IMR-90 (cell line): ENCODE measurements at regions not wholly inside any gene's neighbourhood (a gene's known extent, or its start where the extent isn't known, plus 50 kb on each side); places are given as distances from the start of the nearest gene placed in this dataset.

Source experiments
- ATAC-seq: fragments of 200-7000 bp; cut with Tn5 transposase; 2 replicates; pipeline ENCODE4 v1.9.1; 2020; ENCODE audit warnings: low read depth, mild to moderate bottlenecking, moderate library complexity
- BruUV-seq: library from RNA; stranded (reverse); fragments of 400-500 nt; replicated peaks from 2 replicates; lab custom pipeline; 2021; lab: Mats Ljungman, UMichigan
- CTCF ChIA-PET: fragments of 300-600 bp; formaldehyde crosslinking; extraction: SDS; loops from one replicate; lab custom pipeline; 2021; ENCODE audit warnings: antibody characterized with exemption; lab: Yijun Ruan, JAX
- POLR2A ChIA-PET: fragments of 300-600 bp; sonication (Branson Sonifier 250); formaldehyde crosslinking; loops from one replicate; lab custom pipeline; 2022; ENCODE audit warnings: antibody characterized with exemption; ENCODE audit not compliant: unreplicated experiment; lab: Charles Lee
- DNase-seq: peaks from one replicate; pipeline ENCODE4 v3.0.0; 2013
- H2AFZ ChIP-seq: replicated peaks from 2 replicates; pipeline ENCODE3; 2013; ENCODE audit warnings: low read length, mild to moderate bottlenecking; ENCODE audit not compliant: poor library complexity
- H2AK5ac ChIP-seq: 2 replicates; pipeline ENCODE4 v1.6.1; 2013; ENCODE audit warnings: low read depth, low read length, inconsistent platforms
- H2AK9ac ChIP-seq: replicated peaks from 2 replicates; pipeline ENCODE3; 2013; ENCODE audit warnings: mild to moderate bottlenecking, low read depth, low read length, moderate library complexity; ENCODE audit not compliant: poor library complexity
- H2BK120ac ChIP-seq: 2 replicates; pipeline ENCODE4 v1.6.1; 2013; ENCODE audit warnings: low read depth, low read length, inconsistent platforms
- H2BK15ac ChIP-seq: 3 replicates; pipeline ENCODE4 v1.6.1; 2013; ENCODE audit warnings: low read depth, low read length, inconsistent platforms
- H2BK20ac ChIP-seq: 2 replicates; pipeline ENCODE4 v1.6.1; 2013; ENCODE audit warnings: low read depth, mild to moderate bottlenecking, inconsistent platforms, low read length, moderate library complexity
- H2BK5ac ChIP-seq: 2 replicates; pipeline ENCODE4 v1.6.1; 2013; ENCODE audit warnings: mild to moderate bottlenecking, low read depth, low read length, inconsistent platforms; ENCODE audit not compliant: poor library complexity, severe bottlenecking
- H3K14ac ChIP-seq: replicated peaks from 2 replicates; pipeline ENCODE4 v1.6.1; 2013; ENCODE audit warnings: low read depth, low read length, inconsistent platforms
- H3K18ac ChIP-seq: 2 replicates; pipeline ENCODE4 v1.6.1; 2013; ENCODE audit warnings: low read depth, low read length, control low read depth
- H3K23ac ChIP-seq: 2 replicates; pipeline ENCODE4 v1.6.1; 2013; ENCODE audit warnings: low read depth, low read length, inconsistent platforms
- H3K27ac ChIP-seq: 2 replicates; pipeline ENCODE4 v1.5.1; 2013; ENCODE audit warnings: mild to moderate bottlenecking, control low read depth, low read length; ENCODE audit not compliant: insufficient read depth
- H3K27me3 ChIP-seq: 2 replicates; pipeline ENCODE4 v1.6.1; 2013; ENCODE audit warnings: low read length; ENCODE audit not compliant: control insufficient read depth, insufficient read depth
- H3K36me3 ChIP-seq: 2 replicates; pipeline ENCODE4 v1.6.1; 2013; ENCODE audit warnings: low read length, mixed read lengths; ENCODE audit not compliant: control insufficient read depth, insufficient read depth
- H3K4ac ChIP-seq: 2 replicates; pipeline ENCODE4 v1.6.1; 2013; ENCODE audit warnings: low read depth, low read length, inconsistent platforms
- H3K4me1 ChIP-seq: 2 replicates; pipeline ENCODE4 v1.6.1; 2013; ENCODE audit warnings: low read length, mixed read lengths; ENCODE audit not compliant: control insufficient read depth, insufficient read depth
- H3K4me2 ChIP-seq: 2 replicates; pipeline ENCODE4 v1.6.1; 2013; ENCODE audit warnings: low read depth, mild to moderate bottlenecking, control low read depth, low read length, moderate library complexity
- H3K4me3 ChIP-seq: 2 replicates; pipeline ENCODE4 v1.5.1; 2013; ENCODE audit warnings: low read depth, mild to moderate bottlenecking, control low read depth, low read length, moderate library complexity; ENCODE audit not compliant: insufficient read depth
- H3K56ac ChIP-seq: 2 replicates; pipeline ENCODE4 v1.6.1; 2013; ENCODE audit warnings: low read length, inconsistent platforms; ENCODE audit not compliant: insufficient read depth; ENCODE audit errors: extremely low read depth
- H3K79me1 ChIP-seq, 2 experiments: 2 replicates each; pipeline ENCODE4 v1.6.1; 2013; ENCODE audit warnings: low read length in 2 of 2, inconsistent platforms in 1 of 2, low read depth in 1 of 2
- H3K9ac ChIP-seq: 2 replicates; pipeline ENCODE4 v1.6.1; 2013; ENCODE audit warnings: low read depth, low read length, control low read depth
- H3K9me1 ChIP-seq: 2 replicates; pipeline ENCODE4 v1.6.1; 2013; ENCODE audit warnings: low read length, inconsistent platforms; ENCODE audit not compliant: insufficient read depth
- H3K9me3 ChIP-seq: 2 replicates; pipeline ENCODE4 v1.6.1; 2013; ENCODE audit warnings: low read length; ENCODE audit not compliant: control insufficient read depth, insufficient read depth
- H4K20me1 ChIP-seq: 2 replicates; pipeline ENCODE4 v1.6.1; 2013; ENCODE audit warnings: low read length, inconsistent platforms; ENCODE audit not compliant: insufficient read depth
- H4K5ac ChIP-seq: 2 replicates; pipeline ENCODE4 v1.6.1; 2013; ENCODE audit warnings: mild to moderate bottlenecking, low read depth, low read length, control low read depth
- H4K8ac ChIP-seq, 2 experiments: 2 replicates each; pipeline ENCODE4 v1.6.1; 2013; ENCODE audit warnings: low read depth in 2 of 2, low read length in 2 of 2, control low read depth in 1 of 2, inconsistent platforms in 1 of 2
- H4K91ac ChIP-seq: 2 replicates; pipeline ENCODE4 v1.6.1; 2013; ENCODE audit warnings: low read depth, low read length, inconsistent platforms; ENCODE audit not compliant: insufficient read depth
- BHLHE40 ChIP-seq: fragments of 150-350 bp; IDR thresholded peaks from 2 replicates; pipeline ENCODE4 v1.6.1; 2016; ENCODE audit warnings: mild to moderate bottlenecking, low read depth, low read length
- CEBPB ChIP-seq: IDR thresholded peaks from 2 replicates; pipeline ENCODE4 v1.6.1; 2012; ENCODE audit warnings: low read depth, low read length, improper control_type of control experiment
- CHD1 ChIP-seq: IDR thresholded peaks from 2 replicates; pipeline ENCODE4 v1.6.1; 2012; ENCODE audit warnings: low read depth, low read length, improper control_type of control experiment
- CTCF ChIP-seq: conservative IDR thresholded peaks from 2 replicates; pipeline ENCODE4 v1.5.1; 2012; ENCODE audit warnings: mild to moderate bottlenecking, low read depth, low read length, improper control_type of control experiment
- ELK1 ChIP-seq: fragments of 150-350 bp; IDR thresholded peaks from 2 replicates; pipeline ENCODE4 v1.6.1; 2016; ENCODE audit warnings: low read depth, mild to moderate bottlenecking, low read length, moderate library complexity, borderline replicate concordance
- FOS ChIP-seq: fragments of 150-350 bp; IDR thresholded peaks from 2 replicates; pipeline ENCODE4 v1.6.1; 2016; ENCODE audit warnings: low read depth, low read length
- MAFK ChIP-seq: IDR thresholded peaks from 2 replicates; pipeline ENCODE4 v1.6.1; 2012; ENCODE audit warnings: low read depth, low read length, improper control_type of control experiment
- MAZ ChIP-seq: IDR thresholded peaks from 2 replicates; pipeline ENCODE4 v1.6.1; 2012; ENCODE audit warnings: low read depth, mild to moderate bottlenecking, low read length, improper control_type of control experiment, moderate library complexity, borderline replicate concordance
- MXI1 ChIP-seq: IDR thresholded peaks from 2 replicates; pipeline ENCODE4 v1.6.1; 2012; ENCODE audit warnings: low read depth, mild to moderate bottlenecking, low read length, moderate library complexity, borderline replicate concordance
- NFE2L2 ChIP-seq: fragments of 150-350 bp; IDR thresholded peaks from 2 replicates; pipeline ENCODE4 v1.6.1; 2016; ENCODE audit warnings: low read depth, mild to moderate bottlenecking, low read length
- POLR2A ChIP-seq: IDR thresholded peaks from 2 replicates; pipeline ENCODE4 v1.6.1; 2012; ENCODE audit warnings: mild to moderate bottlenecking, low read depth, low read length
- RAD21 ChIP-seq: IDR thresholded peaks from 2 replicates; pipeline ENCODE4 v1.6.1; 2012; ENCODE audit warnings: low read length, improper control_type of control experiment
- RCOR1 ChIP-seq: IDR thresholded peaks from 2 replicates; pipeline ENCODE4 v1.6.1; 2012; ENCODE audit warnings: mild to moderate bottlenecking, low read length, improper control_type of control experiment; ENCODE audit not compliant: insufficient replicate concordance
- RFX5 ChIP-seq: IDR thresholded peaks from 2 replicates; pipeline ENCODE4 v1.8.0; 2012; ENCODE audit warnings: low read depth, mild to moderate bottlenecking, low read length, moderate library complexity
- SMC3 ChIP-seq: fragments of 150-350 bp; IDR thresholded peaks from 2 replicates; pipeline ENCODE4 v1.6.1; 2016; ENCODE audit warnings: low read depth, mild to moderate bottlenecking, antibody characterized with exemption, low read length, moderate library complexity
- USF2 ChIP-seq: fragments of 150-350 bp; IDR thresholded peaks from 2 replicates; pipeline ENCODE4 v1.6.1; 2017; ENCODE audit warnings: mild to moderate bottlenecking, antibody characterized with exemption, low read length, low read depth
- WGBS, 2 experiments: methylation state at CpG; one replicate each; pipeline versions ENCODE4 v1.1.5 to v1.1.7; 2013; ENCODE audit warnings: missing lambda C conversion rate in 2 of 2; ENCODE audit not compliant: insufficient read length in 1 of 2; ENCODE audit errors: extremely low coverage in 2 of 2; 5-methylcytosine and 5-hydroxymethylcytosine counted together
- dilution Hi-C: fragments of 300-500 bp; cut with HindIII; formaldehyde crosslinking; loops from one replicate; pipeline ENCODE4 v1.14.3; 2018; ENCODE audit warnings: low sequenced_read_pairs; ENCODE audit not compliant: unreplicated experiment
- in situ Hi-C: fragments of 300-500 bp; cut with MboI; formaldehyde crosslinking; loops from 3 replicates; pipeline ENCODE4 v1.14.3; 2019; ENCODE audit warnings: low sequenced_read_pairs, inconsistent platforms, mixed read lengths
- intact Hi-C: fragments of 100-400 bp; cut with micrococcal nuclease; formaldehyde crosslinking; loops from 2 replicates; pipeline ENCODE4 v1.10.0; 2022

- Histone ChIP-seq H3K9ac (no peak overlapping the region), H2BK5ac (no peak overlapping the region), H2AK5ac (no peak overlapping the region), H3K4me2 (no peak overlapping the region), H4K8ac (no peak overlapping the region; a peak in 1 of 4 replicates), H3K18ac (no peak overlapping the region), H3K79me1 (no peaks in the 10 kb centered on the region), H2BK20ac (peak overlapping the region; percentile 54), H3K4me1 (peaks cover 11% of the 10 kb centered on the region), H4K5ac (no peak overlapping the region), H3K14ac (no peak overlapping the region), H3K23ac (no peak overlapping the region), H2BK15ac (no peak overlapping the region), H4K20me1 (no peaks in the 10 kb centered on the region), H3K36me3 (no peaks in the 10 kb centered on the region), H3K56ac (no peak overlapping the region), H3K27ac (no peak overlapping the region), H3K4me3 (no peak overlapping the region), H2AK9ac (no peak overlapping the region), H3K9me3 (no peaks in the 10 kb centered on the region), H4K91ac (no peak overlapping the region; the same call in 1 of the 2 replicates), H2AFZ (no peak overlapping the region), H2BK120ac (peak overlapping the region; percentile 2; the same call in 1 of the 2 replicates), H3K4ac (peak overlapping the region; percentile 7; the same call in 1 of the 2 replicates), H3K27me3 (no peaks in the 10 kb centered on the region), H3K9me1 (0 out of 2 replicates have a peak, but pooled peaks cover 2% of the 10 kb centered on the region)
- ChIA-PET POLR2A (no interaction called here), CTCF (no interaction called here)
- TF ChIP-seq MXI1: no peak
- no peak for TF ChIP-seq NFE2L2
- TF ChIP-seq CHD1: no peak
- TF ChIP-seq RCOR1: no peak
- TF ChIP-seq SMC3: no peak
- no peak for TF ChIP-seq USF2
- no peak for TF ChIP-seq CTCF
- TF ChIP-seq FOS: no peak
- TF ChIP-seq CEBPB: no peak
- TF ChIP-seq MAFK: no peak
- TF ChIP-seq RFX5: no peak
- no peak for TF ChIP-seq RAD21
- no peak for TF ChIP-seq MAZ
- TF ChIP-seq ELK1: no peak
- TF ChIP-seq POLR2A: no peak
- no peak for TF ChIP-seq BHLHE40
- ATAC-seq (no peak), DNase-seq (no peak)
- in situ Hi-C loops (no loop called here), intact Hi-C loops (no loop called here), dilution Hi-C loops (no loop called here)
- no TSS peak for BruUV-seq
- WGBS, 2 experiments: no CpG with 5 or more reads among the region's 3 CpGs
Measured at GRCh38 chr9:99437145-99437544, 215.1 kb downstream of the SEC61B start.
